EH (cell line): ENCODE measurements at regions not wholly inside any gene's neighbourhood (a gene's known extent, or its start where the extent isn't known, plus 50 kb on each side); places are given as distances from the start of the nearest gene placed in this dataset.
A peak's percentile ranks its signal among the peaks of the same experiment; 100 is the strongest.
"Not testable (repeated sequence)": the region's sequence is repeated elsewhere in the genome, so short reads cannot be mapped to it uniquely, and the experiment has no call there.

Experiments used
- DNase-seq: peaks from one replicate; pipeline ENCODE4 v3.0.0-alpha.2; 2015; ENCODE audit warnings: low read depth

- no peak for DNase-seq
Observed at GRCh38 chr3:162538906-162539305, 1042.3 kb downstream of the OTOL1 start.

GRCh38 chr3:162540421-162540820 lies 1043.8 kb downstream of the OTOL1 start:
- no peak for DNase-seq

GRCh38 chr3:162541923-162542322 lies 1045.3 kb downstream of the OTOL1 start:
- no peak for DNase-seq

- no peak for DNase-seq
Observed at GRCh38 chr3:162544246-162544645, 1047.6 kb downstream of the OTOL1 start.

GRCh38 chr3:162546910-162547309 lies 1050.3 kb downstream of the OTOL1 start:
- no peak for DNase-seq

GRCh38 chr3:162547321-162547720 lies 1050.7 kb downstream of the OTOL1 start:
- no peak for DNase-seq

GRCh38 chr3:162555761-162556160 lies 1059.2 kb downstream of the OTOL1 start:
- DNase-seq, result no peak

- DNase-seq, result no peak
Observed at GRCh38 chr3:162558016-162558415, 1061.4 kb downstream of the OTOL1 start.

- no peak for DNase-seq
Observed at GRCh38 chr3:162568706-162569105, 1072.1 kb downstream of the OTOL1 start.

GRCh38 chr3:162569314-162569713 lies 1072.7 kb downstream of the OTOL1 start:
- no peak for DNase-seq

GRCh38 chr3:162584986-162585385 lies 1088.4 kb downstream of the OTOL1 start:
- DNase-seq, result no peak

GRCh38 chr3:162586591-162586990 lies 1090.0 kb downstream of the OTOL1 start:
- peak; percentile 68 for DNase-seq

GRCh38 chr3:162597226-162597625 lies 1100.6 kb downstream of the OTOL1 start:
- DNase-seq, result no peak

GRCh38 chr3:162598500-162598899 lies 1101.9 kb downstream of the OTOL1 start:
- DNase-seq, result not testable (repeated sequence)

- DNase-seq, result not testable (repeated sequence)
Observed at GRCh38 chr3:162599742-162600141, 1103.1 kb downstream of the OTOL1 start.

- no peak for DNase-seq
Observed at GRCh38 chr3:162601101-162601670, 1104.6 kb downstream of the OTOL1 start.

GRCh38 chr3:162602619-162603018 lies 1106.0 kb downstream of the OTOL1 start:
- DNase-seq, result peak; percentile 13

GRCh38 chr3:162605651-162606204 lies 1109.1 kb downstream of the OTOL1 start:
- DNase-seq, result peak; percentile 24

GRCh38 chr3:162610261-162610660 lies 1113.7 kb downstream of the OTOL1 start:
- DNase-seq, result no peak

- DNase-seq, result no peak
Observed at GRCh38 chr3:162612991-162613390, 1116.4 kb downstream of the OTOL1 start.

GRCh38 chr3:162626172-162626571 lies 1129.6 kb downstream of the OTOL1 start:
- no peak for DNase-seq

GRCh38 chr3:162628531-162628930 lies 1131.9 kb downstream of the OTOL1 start:
- DNase-seq, result no peak

GRCh38 chr3:162629372-162629771 lies 1132.8 kb downstream of the OTOL1 start:
- peak; percentile 15 for DNase-seq

GRCh38 chr3:162632672-162633071 lies 1136.1 kb downstream of the OTOL1 start:
- no peak for DNase-seq
